Heart left ventricle (tissue), 13 donors: ENCODE measurements at regions not wholly inside any gene's neighbourhood (a gene's known extent, or its start where the extent isn't known, plus 50 kb on each side); places are given as distances from the start of the nearest gene placed in this dataset.

ENCODE experiments used
- CTCF ChIP-seq, 12 donors: fragments of 200-600 bp; sonication (generic) in 4 of 12; IDR thresholded peaks; one replicate each; pipeline versions ENCODE4 v1.5.0 to v1.8.0; 2018 to 2022; ENCODE audit warnings: antibody characterized with exemption in 12 of 12, mild to moderate bottlenecking in 5 of 12
- POLR2A ChIP-seq, 2 donors: fragments of 450-650 bp; IDR thresholded peaks; one replicate each; pipeline ENCODE4 v1.6.1; 2017; ENCODE audit warnings: antibody characterized with exemption in 2 of 2, mild to moderate bottlenecking in 2 of 2, moderate library complexity in 2 of 2
- donor health status: ischemic (EF 13 %, LVEDD 7.1; RV severe dilation, severe dysfunction).
- donor health status: DM: no; HTN: yes; CAD: no.
- donor health status: DM: no; HTN: no; CAD: no.
- donor health status: ischemic (EF 25% LVEDD 6.9; RV normal size, moderate dysfunction).
- donor health status: ischemic (EF 25% LVEDD 5.7; RV mildly dilated, moderate dysfunction).
- donor health status: ischemic (EF 35%, LVEDD 5.7; RV mildly dilated, moderate dysfunction).
- donor health status: nonischemic (EF 11% LVEDD 7.7; RV severe dilation, severe dysfunction).
- donor health status: DM: yes; HTN: yes; CAD: no.
- donor health status: PGD.
- donor health status: ischemic (EF 29% LVEDD 5.4; RV normal size, mild dysfunction).
- donor health status: nonischemic (EF 23%, LVEDD 6.1; RV moderate dilation, normal function).

DNA sequence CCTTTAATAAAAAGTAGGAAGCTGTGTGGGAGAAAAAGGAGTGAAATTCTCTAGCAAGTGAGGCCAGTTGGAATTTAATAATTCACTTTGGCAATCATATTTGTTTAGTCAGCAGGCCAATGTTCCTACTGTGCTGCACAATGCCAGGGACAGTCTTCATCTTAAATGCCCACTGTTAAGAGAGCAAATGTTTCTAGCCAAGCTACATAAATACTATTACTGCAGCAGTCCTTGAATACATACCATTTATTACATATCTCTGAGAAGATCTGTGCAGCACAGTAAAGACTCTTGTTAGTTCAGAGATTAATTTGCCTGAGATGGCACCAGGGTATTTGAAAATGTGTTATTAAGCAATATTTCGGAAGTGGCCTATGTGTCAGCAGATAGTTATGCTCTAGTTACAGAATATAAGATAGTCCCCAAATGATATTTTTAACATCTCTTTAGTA lies 105.4 kb downstream of the OGFRL1 start:
- TF ChIP-seq CTCF (IDR thresholded peaks at IDR 0.05) = no peak
- TF ChIP-seq POLR2A (IDR thresholded peaks at IDR 0.05) = no peak
